Aorta (tissue), 5 donors: ENCODE measurements at regions not wholly inside any gene's neighbourhood (a gene's known extent, or its start where the extent isn't known, plus 50 kb on each side); places are given as distances from the start of the nearest gene placed in this dataset.
"Not testable (repeated sequence)": the region's sequence is repeated elsewhere in the genome, so short reads cannot be mapped to it uniquely, and the experiment has no call there.

Experiments used
- ATAC-seq: fragments of 200-7000 bp; cut with Tn5 transposase; one replicate; pipeline ENCODE4 v1.9.1; 2022; ENCODE audit warnings: moderate library complexity; ENCODE audit not compliant: low FRiP score
- DNase-seq, 2 donors: peaks; one replicate each; pipeline ENCODE4 v3.0.0-alpha.2; 2020
- H3K27ac ChIP-seq, 2 donors: one replicate each; pipeline ENCODE4 v1.5.1; 2013; ENCODE audit warnings: low read length in 2 of 2, mild to moderate bottlenecking in 2 of 2, moderate library complexity in 2 of 2, control low read depth in 1 of 2, inconsistent platforms in 1 of 2, low read depth in 1 of 2
- H3K27me3 ChIP-seq, 2 donors: one replicate each; pipeline ENCODE4 v1.6.1; 2013; ENCODE audit warnings: control low read depth in 1 of 2, low read length in 1 of 2, mild to moderate bottlenecking in 1 of 2, moderate library complexity in 1 of 2; ENCODE audit not compliant: insufficient read depth in 2 of 2, control insufficient read depth in 1 of 2
- H3K36me3 ChIP-seq, 2 donors: one replicate each; pipeline ENCODE4 v1.6.1; 2013; ENCODE audit warnings: control low read depth in 1 of 2, low read length in 1 of 2, mild to moderate bottlenecking in 1 of 2; ENCODE audit not compliant: insufficient read depth in 2 of 2, control insufficient read depth in 1 of 2
- H3K4me1 ChIP-seq, 2 donors: one replicate each; pipeline ENCODE4 v1.6.1; 2013; ENCODE audit warnings: low read length in 2 of 2, control low read depth in 1 of 2, mild to moderate bottlenecking in 1 of 2, moderate library complexity in 1 of 2; ENCODE audit not compliant: insufficient read depth in 2 of 2, control insufficient read depth in 1 of 2
- H3K4me3 ChIP-seq, 2 donors: one replicate each; pipeline ENCODE4 v1.5.1; 2013; ENCODE audit warnings: low read length in 2 of 2, control low read depth in 1 of 2, mild to moderate bottlenecking in 1 of 2
- H3K9me3 ChIP-seq: one replicate; pipeline ENCODE4 v1.6.1; 2013; ENCODE audit warnings: mild to moderate bottlenecking, low read length; ENCODE audit not compliant: control insufficient read depth
- WGBS, 2 donors: extraction: QIAGEN DNeasy Blood & Tissue Kit; methylation state at CpG; one replicate each; pipeline ENCODE4 v1.1.7; 2013; 5-methylcytosine and 5-hydroxymethylcytosine counted together
- intact Hi-C, 2 donors: fragments of 100-400 bp; cut with DNase I; formaldehyde crosslinking; loops; one replicate each; pipeline versions ENCODE4 v1.14.2 to v1.15.0; 2022
- donor health status: healthy with polysubstance abuse.
- donor health status: Bipolar disorder and iron deficiency.
- donor health status: DM: no; HTN: no; CAD: no.
- donor health status: DM: no; HTN: no; CAD: no.
- donor health status: DM: yes; HTN: yes; CAD: no.

GRCh38 chr9:34777666-34778065 lies 67.7 kb upstream of the CCL21 start:
- Histone ChIP-seq H3K4me3 (no peak overlapping the region), H3K27me3 (no peaks in the 10 kb centered on the region), H3K27ac (no peak overlapping the region), H3K9me3 (peaks cover 4% of the 10 kb centered on the region), H3K4me1 (no peaks in the 10 kb centered on the region), H3K36me3 (no peaks in the 10 kb centered on the region)
- WGBS, 2 donors = 82 to 85% methylated on average over 2 of the region's 2 CpGs
- intact Hi-C loops = loop anchor here in 1 of 2 donors (10.0 kb wide), 1 partner anchor 87 kb away; no protein-coding TSS in a partner anchor
- DNase-seq (no peak), ATAC-seq (no peak)

GRCh38 chr9:34773955-34774354 lies 64.0 kb upstream of the CCL21 start:
- no peaks in the 10 kb centered on the region for H3K4me1 ChIP-seq
- no peaks in the 10 kb centered on the region for H3K27me3 ChIP-seq
- intact Hi-C loops = loop anchor here in 1 of 2 donors (10.0 kb wide), 1 partner anchor 91 kb away; no protein-coding TSS in a partner anchor
- H3K36me3 ChIP-seq = no peaks in the 10 kb centered on the region
- H3K27ac ChIP-seq = no peak overlapping the region
- H3K9me3 ChIP-seq = peaks cover 4% of the 10 kb centered on the region
- DNase-seq (no peak), ATAC-seq (no peak)
- no peak overlapping the region for H3K4me3 ChIP-seq
- 83 to 89% methylated on average over 1 of the region's 1 CpG for WGBS, 2 donors

GRCh38 chr9:34773306-34773910 lies 63.5 kb upstream of the CCL21 start:
- ATAC-seq (no peak), DNase-seq (no peak)
- H3K27me3 ChIP-seq = no peaks in the 10 kb centered on the region
- no peaks in the 10 kb centered on the region for H3K4me1 ChIP-seq
- H3K27ac ChIP-seq = no peak overlapping the region
- H3K9me3 ChIP-seq = peaks cover 4% of the 10 kb centered on the region
- no peaks in the 10 kb centered on the region for H3K36me3 ChIP-seq
- intact Hi-C loops = loop anchor here in 1 of 2 donors (10.0 kb wide), 1 partner anchor 91 kb away; no protein-coding TSS in a partner anchor
- no peak overlapping the region for H3K4me3 ChIP-seq
- WGBS, 2 donors = 60 to 62% methylated on average over 4 of the region's 4 CpGs

- ATAC-seq = no peak
- 81 to 83% methylated on average over 4 of the region's 4 CpGs for WGBS, 2 donors
- Histone ChIP-seq H3K4me3 (no peak overlapping the region), H3K27ac (no peak overlapping the region), H3K9me3 (no peaks in the 10 kb centered on the region), H3K36me3 (no peaks in the 10 kb centered on the region), H3K27me3 (no peaks in the 10 kb centered on the region), H3K4me1 (no peaks in the 10 kb centered on the region)
- intact Hi-C loops = loop anchor here in 1 of 2 donors (10.0 kb wide), 1 partner anchor 94 kb away; no protein-coding TSS in a partner anchor
- no peak for DNase-seq
Observed at GRCh38 chr9:34771007-34771406, 61.1 kb upstream of the CCL21 start.

- H3K27ac ChIP-seq, H3K4me1 ChIP-seq, H3K9me3 ChIP-seq, ATAC-seq, H3K4me3 ChIP-seq, intact Hi-C loops, H3K36me3 ChIP-seq, DNase-seq, H3K27me3 ChIP-seq: not testable (repeated sequence)
- WGBS, 2 donors = 44 to 54% methylated on average over 5 to 9 of the region's 9 CpGs
Observed at GRCh38 chr9:34767087-34767486, 57.2 kb upstream of the CCL21 start.

- H3K27me3 ChIP-seq, H3K9me3 ChIP-seq, H3K4me3 ChIP-seq, H3K36me3 ChIP-seq, H3K27ac ChIP-seq, H3K4me1 ChIP-seq, intact Hi-C loops: not testable (repeated sequence)
- DNase-seq (peak; percentile 51 to 77), ATAC-seq (peak; percentile 66)
- WGBS, 2 donors = 32 to 33% methylated on average over 32 of the region's 32 CpGs
Observed at GRCh38 chr9:34760196-34761040, 50.5 kb upstream of the CCL21 start.
